ENCODE measurements at regions not wholly inside any gene's neighbourhood (a gene's known extent, or its start where the extent isn't known, plus 50 kb on each side); places are given as distances from the start of the nearest gene placed in this dataset.

DNA sequence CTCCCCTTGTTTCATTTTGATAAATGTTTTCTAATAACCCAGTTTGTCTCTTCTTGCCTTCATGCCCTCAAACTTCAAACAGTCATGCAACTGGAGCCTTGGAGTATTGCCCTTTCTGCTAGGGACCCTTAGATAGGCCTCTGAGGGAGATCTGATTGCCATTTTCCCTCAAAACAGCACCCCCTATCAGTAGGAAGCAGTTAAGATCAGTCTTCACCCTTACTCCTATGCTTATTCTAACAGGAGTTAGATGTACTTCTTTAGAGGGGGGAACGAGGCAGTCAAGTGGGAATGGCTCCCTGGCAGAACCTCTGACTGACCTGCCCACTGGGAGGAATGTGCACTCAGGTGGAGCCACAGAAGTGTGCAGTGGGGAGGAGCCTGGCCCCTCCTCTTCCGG is 74.1 kb downstream of the FAM47A start:
- no peak for TF ChIP-seq ZNF263 (CRISPR knock-in tag; IDR thresholded peaks at IDR 0.05; ENCODE audit: low read depth)
- TF ChIP-seq, protein P1, sequence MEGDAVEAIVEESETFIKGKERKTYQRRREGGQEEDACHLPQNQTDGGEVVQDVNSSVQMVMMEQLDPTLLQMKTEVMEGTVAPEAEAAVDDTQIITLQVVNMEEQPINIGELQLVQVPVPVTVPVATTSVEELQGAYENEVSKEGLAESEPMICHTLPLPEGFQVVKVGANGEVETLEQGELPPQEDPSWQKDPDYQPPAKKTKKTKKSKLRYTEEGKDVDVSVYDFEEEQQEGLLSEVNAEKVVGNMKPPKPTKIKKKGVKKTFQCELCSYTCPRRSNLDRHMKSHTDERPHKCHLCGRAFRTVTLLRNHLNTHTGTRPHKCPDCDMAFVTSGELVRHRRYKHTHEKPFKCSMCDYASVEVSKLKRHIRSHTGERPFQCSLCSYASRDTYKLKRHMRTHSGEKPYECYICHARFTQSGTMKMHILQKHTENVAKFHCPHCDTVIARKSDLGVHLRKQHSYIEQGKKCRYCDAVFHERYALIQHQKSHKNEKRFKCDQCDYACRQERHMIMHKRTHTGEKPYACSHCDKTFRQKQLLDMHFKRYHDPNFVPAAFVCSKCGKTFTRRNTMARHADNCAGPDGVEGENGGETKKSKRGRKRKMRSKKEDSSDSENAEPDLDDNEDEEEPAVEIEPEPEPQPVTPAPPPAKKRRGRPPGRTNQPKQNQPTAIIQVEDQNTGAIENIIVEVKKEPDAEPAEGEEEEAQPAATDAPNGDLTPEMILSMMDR (IDR thresholded peaks at IDR 0.05): no peak
- TF ChIP-seq, protein P2, sequence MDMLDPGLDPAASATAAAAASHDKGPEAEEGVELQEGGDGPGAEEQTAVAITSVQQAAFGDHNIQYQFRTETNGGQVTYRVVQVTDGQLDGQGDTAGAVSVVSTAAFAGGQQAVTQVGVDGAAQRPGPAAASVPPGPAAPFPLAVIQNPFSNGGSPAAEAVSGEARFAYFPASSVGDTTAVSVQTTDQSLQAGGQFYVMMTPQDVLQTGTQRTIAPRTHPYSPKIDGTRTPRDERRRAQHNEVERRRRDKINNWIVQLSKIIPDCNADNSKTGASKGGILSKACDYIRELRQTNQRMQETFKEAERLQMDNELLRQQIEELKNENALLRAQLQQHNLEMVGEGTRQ (CRISPR knock-in tag; IDR thresholded peaks at IDR 0.05): no peak
- TF ChIP-seq, protein P3, sequence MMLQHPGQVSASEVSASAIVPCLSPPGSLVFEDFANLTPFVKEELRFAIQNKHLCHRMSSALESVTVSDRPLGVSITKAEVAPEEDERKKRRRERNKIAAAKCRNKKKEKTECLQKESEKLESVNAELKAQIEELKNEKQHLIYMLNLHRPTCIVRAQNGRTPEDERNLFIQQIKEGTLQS (CRISPR knock-in tag; conservative IDR thresholded peaks at IDR 0.05): no peak
